A549 (cell line): ENCODE measurements at regions not wholly inside any gene's neighbourhood (a gene's known extent, or its start where the extent isn't known, plus 50 kb on each side); places are given as distances from the start of the nearest gene placed in this dataset.

Experiments used
- HOXA7 ChIP-seq: fragments of 250-450 bp; sonication (Bioruptor Pico); IDR thresholded peaks from 2 replicates; pipeline ENCODE4 v1.5.0; 2020; ENCODE audit warnings: mild to moderate bottlenecking, moderate library complexity
- HOXB5 ChIP-seq: fragments of 250-450 bp; sonication (Bioruptor Pico); IDR thresholded peaks from 2 replicates; pipeline ENCODE4 v1.5.0; 2020; ENCODE audit warnings: mild to moderate bottlenecking, moderate library complexity
- SMC3 ChIP-seq: fragments of >200 bp; sonication (Bioruptor Twin); formaldehyde crosslinking; IDR thresholded peaks from 3 replicates; pipeline ENCODE4 v1.6.1; 2018; ENCODE audit warnings: inconsistent platforms
- TF ChIP-seq, protein P1 (sequence below): fragments of >200 bp; sonication (Bioruptor Twin); formaldehyde crosslinking; IDR thresholded peaks from 3 replicates; pipeline ENCODE4 v1.5.1; 2016

DNA sequence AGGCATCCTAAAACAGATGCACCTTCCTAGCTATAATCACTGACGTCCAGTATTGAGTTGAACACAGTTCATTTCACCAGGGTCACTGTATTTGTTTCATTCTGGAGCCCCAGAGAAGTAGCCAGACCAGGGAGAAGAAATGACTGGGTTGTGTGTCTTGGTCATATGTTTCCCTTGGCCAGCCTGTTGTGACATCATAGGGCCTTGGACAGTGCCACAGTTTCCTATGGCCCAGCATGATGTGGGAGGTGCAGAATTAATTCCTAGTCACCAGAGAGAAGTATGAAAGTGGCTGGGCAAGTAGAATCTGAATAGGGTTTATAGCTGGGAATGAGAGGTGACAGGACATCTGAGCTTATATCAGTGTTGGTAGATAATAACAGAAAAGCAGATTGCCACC is 84.0 kb upstream of the ZBED5 start:
- TF ChIP-seq HOXA7 (no peak), SMC3 (no peak), HOXB5 (no peak)
- TF ChIP-seq, protein P1, sequence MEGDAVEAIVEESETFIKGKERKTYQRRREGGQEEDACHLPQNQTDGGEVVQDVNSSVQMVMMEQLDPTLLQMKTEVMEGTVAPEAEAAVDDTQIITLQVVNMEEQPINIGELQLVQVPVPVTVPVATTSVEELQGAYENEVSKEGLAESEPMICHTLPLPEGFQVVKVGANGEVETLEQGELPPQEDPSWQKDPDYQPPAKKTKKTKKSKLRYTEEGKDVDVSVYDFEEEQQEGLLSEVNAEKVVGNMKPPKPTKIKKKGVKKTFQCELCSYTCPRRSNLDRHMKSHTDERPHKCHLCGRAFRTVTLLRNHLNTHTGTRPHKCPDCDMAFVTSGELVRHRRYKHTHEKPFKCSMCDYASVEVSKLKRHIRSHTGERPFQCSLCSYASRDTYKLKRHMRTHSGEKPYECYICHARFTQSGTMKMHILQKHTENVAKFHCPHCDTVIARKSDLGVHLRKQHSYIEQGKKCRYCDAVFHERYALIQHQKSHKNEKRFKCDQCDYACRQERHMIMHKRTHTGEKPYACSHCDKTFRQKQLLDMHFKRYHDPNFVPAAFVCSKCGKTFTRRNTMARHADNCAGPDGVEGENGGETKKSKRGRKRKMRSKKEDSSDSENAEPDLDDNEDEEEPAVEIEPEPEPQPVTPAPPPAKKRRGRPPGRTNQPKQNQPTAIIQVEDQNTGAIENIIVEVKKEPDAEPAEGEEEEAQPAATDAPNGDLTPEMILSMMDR: no peak
